AG09319 (cell line): ENCODE measurements at regions not wholly inside any gene's neighbourhood (a gene's known extent, or its start where the extent isn't known, plus 50 kb on each side); places are given as distances from the start of the nearest gene placed in this dataset.

Experiments
- DNase-seq: peaks from one replicate; pipeline ENCODE4 v3.0.0-alpha.2; 2010; ENCODE audit warnings: low read depth; ENCODE audit errors: extremely low read depth
- CTCF ChIP-seq: IDR thresholded peaks from 2 replicates; pipeline ENCODE4 v1.5.1; 2011; ENCODE audit warnings: low read depth, mild to moderate bottlenecking, inconsistent platforms, low read length, moderate library complexity

GRCh38 chr12:98358144-98358543 lies 157.2 kb upstream of the TMPO start:
- TF ChIP-seq CTCF: no peak
- DNase-seq: no peak

GRCh38 chr12:98359856-98360255 lies 155.5 kb upstream of the TMPO start:
- TF ChIP-seq CTCF: no peak
- DNase-seq: no peak

GRCh38 chr12:98360401-98360800 lies 155.0 kb upstream of the TMPO start:
- DNase-seq: no peak
- no peak for TF ChIP-seq CTCF

GRCh38 chr12:98369581-98369980 lies 145.8 kb upstream of the TMPO start:
- no peak for TF ChIP-seq CTCF

GRCh38 chr12:98370976-98371375 lies 144.4 kb upstream of the TMPO start:
- DNase-seq: no peak
- no peak for TF ChIP-seq CTCF

More at GRCh38 chr12:98369581-98369980, 145.8 kb upstream of the TMPO start:
- DNase-seq: no peak

- no peak for TF ChIP-seq CTCF
- DNase-seq: no peak
Observed at GRCh38 chr12:98371419-98371818, 144.0 kb upstream of the TMPO start.

GRCh38 chr12:98372340-98373024 lies 142.9 kb upstream of the TMPO start:
- no peak for DNase-seq
- TF ChIP-seq CTCF: no peak
